OCI-LY7 (cell line): ENCODE measurements at regions not wholly inside any gene's neighbourhood (a gene's known extent, or its start where the extent isn't known, plus 50 kb on each side); places are given as distances from the start of the nearest gene placed in this dataset.

Experiments
- CTCF ChIP-seq: fragments of 200-600 bp; sonication (generic); conservative IDR thresholded peaks from 2 replicates; pipeline ENCODE4 v1.5.1; 2014; ENCODE audit warnings: mild to moderate bottlenecking, antibody characterized with exemption, low read length, moderate library complexity, mixed read lengths
- EZH2phosphoT487 ChIP-seq: fragments of 200-600 bp; sonication (generic); IDR thresholded peaks from 2 replicates; pipeline ENCODE4 v1.6.1; 2018; ENCODE audit warnings: low read depth, borderline replicate concordance, mild to moderate bottlenecking, mixed run types, antibody characterized with exemption, low read length, moderate library complexity, mixed read lengths

GRCh38 chr2:20563251-20563650 lies 87.6 kb downstream of the HS1BP3 start:
- TF ChIP-seq CTCF (no peak), EZH2phosphoT487 (no peak)
